H1 (cell line): ENCODE measurements at regions not wholly inside any gene's neighbourhood (a gene's known extent, or its start where the extent isn't known, plus 50 kb on each side); places are given as distances from the start of the nearest gene placed in this dataset.

Experiments used
- CTCF ChIA-PET: fragments of 300-600 bp; sonication (Branson Sonifier 250); formaldehyde crosslinking; loops from one replicate; lab custom pipeline; 2021; ENCODE audit not compliant: partially characterized antibody; lab: Charles Lee
- POLR2A ChIA-PET: fragments of 300-600 bp; sonication (Branson Sonifier 250); formaldehyde crosslinking; loops from one replicate; lab custom pipeline; 2021; ENCODE audit warnings: inconsistent platforms; ENCODE audit not compliant: partially characterized antibody; lab: Charles Lee
- DNase-seq, 2 experiments: peaks; one replicate each; pipeline versions ENCODE4 v3.0.0 to v3.0.0-alpha.2; 2010 to 2022; ENCODE audit warnings: low spot score in 2 of 2, low read depth in 1 of 2, mixed read lengths in 1 of 2
- FAIRE-seq: peaks from 2 replicates; lab custom pipeline; 2011; peaks lifted over from hg19 to GRCh38; lab: Jason Lieb, UNC
- H2AFZ ChIP-seq: 2 replicates; pipeline ENCODE4 v1.8.1; 2012; ENCODE audit warnings: low read length, inconsistent platforms
- H2AK5ac ChIP-seq: 2 replicates; pipeline ENCODE4 v1.6.1; 2013; ENCODE audit warnings: low read depth, low read length
- H2BK120ac ChIP-seq: replicated peaks from 2 replicates; pipeline ENCODE3; 2013; ENCODE audit warnings: low read depth, low read length, inconsistent platforms
- H2BK12ac ChIP-seq: 2 replicates; pipeline ENCODE4 v1.6.1; 2013; ENCODE audit warnings: low read depth, low read length
- H2BK15ac ChIP-seq: 2 replicates; pipeline ENCODE4 v1.6.1; 2013; ENCODE audit warnings: low read length
- H2BK20ac ChIP-seq: 2 replicates; pipeline ENCODE4 v1.6.1; 2013; ENCODE audit warnings: low read length
- H2BK5ac ChIP-seq: 2 replicates; pipeline ENCODE4 v1.6.1; 2013; ENCODE audit warnings: low read depth, low read length
- H3K14ac ChIP-seq: 2 replicates; pipeline ENCODE4 v1.6.1; 2013; ENCODE audit warnings: inconsistent platforms; ENCODE audit not compliant: insufficient read length
- H3K18ac ChIP-seq: 2 replicates; pipeline ENCODE4 v1.6.1; 2013; ENCODE audit warnings: low read length; ENCODE audit errors: extremely low read depth
- H3K23ac ChIP-seq: 2 replicates; pipeline ENCODE4 v1.6.1; 2013; ENCODE audit warnings: inconsistent platforms; ENCODE audit not compliant: insufficient read length
- H3K23me2 ChIP-seq: 2 replicates; pipeline ENCODE4 v1.6.1; 2013; ENCODE audit warnings: low read depth, low read length
- H3K27ac ChIP-seq: 2 replicates; pipeline ENCODE4 v1.6.1; 2011; ENCODE audit warnings: low read depth, low read length, inconsistent platforms
- H3K27me3 ChIP-seq, 4 experiments: replicated peaks in 1 of 4; 1 replicate in 1 of 4; 2 replicates in 3 of 4; pipeline versions ENCODE4 v1.6.1 to v1.8.1; 2011 to 2013; ENCODE audit warnings: low read length in 3 of 4, mild to moderate bottlenecking in 3 of 4, inconsistent platforms in 2 of 4, mixed read lengths in 2 of 4, moderate library complexity in 1 of 4; ENCODE audit not compliant: control insufficient read depth in 3 of 4, insufficient read depth in 3 of 4; ENCODE audit errors: extremely low read depth in 1 of 4
- H3K36me3 ChIP-seq, 4 experiments: 2 replicates each; pipeline versions ENCODE4 v1.6.1 to v1.8.1; 2011 to 2013; ENCODE audit warnings: mild to moderate bottlenecking in 4 of 4, low read length in 3 of 4, moderate library complexity in 2 of 4, control low read depth in 1 of 4, inconsistent platforms in 1 of 4; ENCODE audit not compliant: insufficient read depth in 4 of 4, control insufficient read depth in 2 of 4
- H3K4ac ChIP-seq: replicated peaks from 2 replicates; pipeline ENCODE3; 2013; ENCODE audit warnings: low read length, low read depth, mixed read lengths, inconsistent platforms; ENCODE audit not compliant: insufficient read length
- H3K4me1 ChIP-seq, 4 experiments: replicated peaks in 1 of 4; 1 replicate in 1 of 4; 2 replicates in 3 of 4; pipeline versions ENCODE4 v1.6.1 to v1.8.1; 2011 to 2013; ENCODE audit warnings: low read length in 3 of 4, inconsistent platforms in 2 of 4, mixed read lengths in 1 of 4; ENCODE audit not compliant: insufficient read depth in 4 of 4, control insufficient read depth in 3 of 4
- H3K4me2 ChIP-seq, 2 experiments: 2 replicates each; pipeline versions ENCODE4 v1.6.1 to v1.8.1; 2011 to 2013; ENCODE audit warnings: low read depth in 2 of 2, low read length in 2 of 2, control low read depth in 1 of 2, inconsistent platforms in 1 of 2, mild to moderate bottlenecking in 1 of 2; ENCODE audit not compliant: insufficient read depth in 1 of 2
- H3K4me3 ChIP-seq, 4 experiments: fragments of 200-600, 300-600 bp in 1 of 4; sonication (generic), shearing (Covaris generic), sonication (Bioruptor Twin) in 1 of 4; 2 replicates each; pipeline versions ENCODE4 v1.5.1 to v1.8.1; 2011 to 2016; ENCODE audit warnings: low read length in 4 of 4, low read depth in 3 of 4, control low read depth in 2 of 4, inconsistent platforms in 2 of 4, mild to moderate bottlenecking in 2 of 4, mixed read lengths in 1 of 4, moderate library complexity in 1 of 4; ENCODE audit not compliant: insufficient read depth in 2 of 4; ENCODE audit errors: extremely low read depth in 1 of 4
- H3K56ac ChIP-seq: replicated peaks from 2 replicates; pipeline ENCODE3; 2013; ENCODE audit warnings: low read depth, mild to moderate bottlenecking, mixed read lengths, low read length, inconsistent platforms; ENCODE audit not compliant: insufficient read length
- H3K79me1 ChIP-seq: 2 replicates; pipeline ENCODE4 v1.6.1; 2013; ENCODE audit warnings: low read depth, low read length, control low read depth
- H3K79me2 ChIP-seq, 2 experiments: 2 replicates each; pipeline versions ENCODE4 v1.6.1 to v1.8.1; 2012 to 2013; ENCODE audit warnings: low read length in 2 of 2, mild to moderate bottlenecking in 2 of 2, inconsistent platforms in 1 of 2; ENCODE audit not compliant: insufficient read depth in 2 of 2, control insufficient read depth in 1 of 2
- H3K9ac ChIP-seq, 4 experiments: replicated peaks in 1 of 4; 1 replicate in 1 of 4; 2 replicates in 3 of 4; pipeline versions ENCODE4 v1.6.1 to v1.8.1; 2011 to 2013; ENCODE audit warnings: low read depth in 3 of 4, low read length in 3 of 4, control low read depth in 2 of 4, mild to moderate bottlenecking in 2 of 4, moderate library complexity in 2 of 4, inconsistent platforms in 1 of 4; ENCODE audit errors: extremely low read depth in 1 of 4
- H3K9me3 ChIP-seq, 2 experiments: 2 replicates each; pipeline versions ENCODE4 v1.6.1 to v1.8.1; 2012 to 2013; ENCODE audit warnings: mild to moderate bottlenecking in 2 of 2, moderate library complexity in 2 of 2, control low read depth in 1 of 2, inconsistent platforms in 1 of 2, low read depth in 1 of 2, low read length in 1 of 2, mixed read lengths in 1 of 2; ENCODE audit not compliant: insufficient read depth in 2 of 2
- H4K20me1 ChIP-seq, 2 experiments: replicated peaks in 1 of 2; 2 replicates each; pipeline versions ENCODE3 to v1.8.1; 2011 to 2013; ENCODE audit warnings: inconsistent platforms in 2 of 2, low read length in 2 of 2, mild to moderate bottlenecking in 1 of 2; ENCODE audit not compliant: insufficient read depth in 2 of 2, control insufficient read depth in 1 of 2
- H4K5ac ChIP-seq: 2 replicates; pipeline ENCODE4 v1.6.1; 2013; ENCODE audit warnings: low read length, low read depth, mixed read lengths, inconsistent platforms; ENCODE audit not compliant: insufficient read length
- H4K8ac ChIP-seq: 2 replicates; pipeline ENCODE4 v1.8.0; 2013; ENCODE audit warnings: mild to moderate bottlenecking, moderate library complexity, low read length, inconsistent platforms; ENCODE audit not compliant: insufficient read depth; ENCODE audit errors: extremely low read depth
- H4K91ac ChIP-seq: replicated peaks from 2 replicates; pipeline ENCODE3; 2013; ENCODE audit warnings: low read length, mixed read lengths, inconsistent platforms; ENCODE audit not compliant: insufficient read length
- ATF3 ChIP-seq: IDR thresholded peaks from 2 replicates; pipeline ENCODE4 v1.6.1; 2011; ENCODE audit warnings: low read depth, mild to moderate bottlenecking, low read length; ENCODE audit not compliant: insufficient read depth
- CHD2 ChIP-seq: IDR thresholded peaks from 2 replicates; pipeline ENCODE4 v1.6.1; 2012; ENCODE audit warnings: low read length, improper control_type of control experiment
- EP300 ChIP-seq, 2 experiments: IDR thresholded peaks; 1 replicate in 1 of 2; 2 replicates in 1 of 2; pipeline ENCODE4 v1.6.1; 2011 to 2012; ENCODE audit warnings: low read depth in 2 of 2, low read length in 2 of 2, mild to moderate bottlenecking in 2 of 2, borderline replicate concordance in 1 of 2, inconsistent platforms in 1 of 2, moderate library complexity in 1 of 2
- JUND ChIP-seq: IDR thresholded peaks from 2 replicates; pipeline ENCODE4 v1.6.1; 2011; ENCODE audit warnings: mild to moderate bottlenecking, improper control_type of control experiment, low read length
- KDM4A ChIP-seq: IDR thresholded peaks from one replicate; pipeline ENCODE4 v1.7.1; 2012; ENCODE audit warnings: low read depth, mild to moderate bottlenecking, moderate library complexity, low read length, inconsistent platforms; ENCODE audit not compliant: severe bottlenecking
- NANOG ChIP-seq: IDR thresholded peaks from 2 replicates; pipeline ENCODE4 v1.6.1; 2011; ENCODE audit warnings: low read length, low read depth, mild to moderate bottlenecking, inconsistent platforms; ENCODE audit not compliant: insufficient read depth, poor library complexity, severe bottlenecking
- PHF8 ChIP-seq: fragments of 200-600 bp; sonication (generic); conservative IDR thresholded peaks from 2 replicates; pipeline ENCODE4 v1.7.1; 2012; ENCODE audit warnings: low read depth, mild to moderate bottlenecking, inconsistent platforms, low read length, moderate library complexity
- POLR2A ChIP-seq, 2 experiments: IDR thresholded peaks; 1 replicate in 1 of 2; 2 replicates in 1 of 2; pipeline ENCODE4 v1.6.1; 2011; ENCODE audit warnings: low read depth in 2 of 2, low read length in 2 of 2, mild to moderate bottlenecking in 2 of 2; ENCODE audit errors: control extremely low read depth in 1 of 2
- SUZ12 ChIP-seq: fragments of 200-600 bp; sonication (generic); IDR thresholded peaks from 2 replicates; pipeline ENCODE4 v1.6.1; 2012; ENCODE audit warnings: mild to moderate bottlenecking, inconsistent platforms, low read length, moderate library complexity, mixed read lengths
- TAF1 ChIP-seq: IDR thresholded peaks from 2 replicates; pipeline ENCODE4 v1.6.1; 2011; ENCODE audit warnings: mild to moderate bottlenecking, low read depth, low read length
- TAF7 ChIP-seq: optimal IDR thresholded peaks from 2 replicates; pipeline ENCODE3; 2011; ENCODE audit warnings: low read depth, mild to moderate bottlenecking, inconsistent platforms, low read length, moderate library complexity, borderline replicate concordance
- WGBS, 2 experiments: shearing (Covaris generic) in 1 of 2; methylation state at CpG; one replicate each; pipeline versions ENCODE4 v1.1.6 to v1.1.7; 2013 to 2015; ENCODE audit warnings: low lambda C conversion rate in 2 of 2, mixed read lengths in 2 of 2, inconsistent platforms in 1 of 2, low coverage in 1 of 2, missing lambda C conversion rate in 1 of 2; ENCODE audit not compliant: insufficient replicate concordance in 2 of 2, insufficient coverage in 1 of 2, insufficient read length in 1 of 2; ENCODE audit errors: extremely low coverage in 1 of 2, missing lambda C conversion rate in 1 of 2; 5-methylcytosine and 5-hydroxymethylcytosine counted together

GRCh38 chr18:70645971-70646370, 357.1 kb downstream of the SOCS6 start:
- no peak overlapping the region for H3K27ac ChIP-seq
- no peaks in the 10 kb centered on the region for H3K79me1 ChIP-seq
- no peak overlapping the region for H3K23ac ChIP-seq
- no peak overlapping the region for H2AK5ac ChIP-seq
- POLR2A ChIA-PET = no interaction called here
- H3K9ac ChIP-seq = no peak overlapping the region
- no peak overlapping the region for H2BK20ac ChIP-seq
- H4K5ac ChIP-seq = no peak overlapping the region
- no peak overlapping the region for H2BK120ac ChIP-seq
- no peaks in the 10 kb centered on the region; a peak in 1 of 8 replicates for H3K36me3 ChIP-seq
- peaks cover 57 to 70% of the 10 kb centered on the region in 2 experiments for H3K9me3 ChIP-seq
- H3K18ac ChIP-seq = no peak overlapping the region
- no peaks in the 10 kb centered on the region for H3K79me2 ChIP-seq
- no peaks in the 10 kb centered on the region for H4K20me1 ChIP-seq
- H2BK15ac ChIP-seq = no peak overlapping the region
- DNase-seq = no peak
- no peak overlapping the region for H3K14ac ChIP-seq
- no peaks in the 10 kb centered on the region for H3K27me3 ChIP-seq
- H3K4ac ChIP-seq = no peak overlapping the region
- TF ChIP-seq SUZ12 = no peak
- TF ChIP-seq PHF8 = no peak
- no peak for TF ChIP-seq KDM4A
- TF ChIP-seq TAF1 = no peak
- TF ChIP-seq TAF7 = no peak
- TF ChIP-seq NANOG = no peak
- TF ChIP-seq EP300 (IDR thresholded peaks at IDR 0.05; ENCODE audit: borderline replicate concordance in 1 of 2, low read depth in 2 of 2, low read length in 2 of 2) = no peak
- TF ChIP-seq POLR2A (IDR thresholded peaks at IDR 0.05; ENCODE audit: control extremely low read depth in 1 of 2, low read depth in 2 of 2, low read length in 2 of 2) = no peak
- no peak for TF ChIP-seq JUND
- no peak for TF ChIP-seq CHD2
- TF ChIP-seq ATF3 = no peak
- H2BK5ac ChIP-seq = no peak overlapping the region
- no peak for FAIRE-seq
- CTCF ChIA-PET = no interaction called here
- H3K4me2 ChIP-seq = no peak overlapping the region
- no peak overlapping the region for H3K4me3 ChIP-seq
- H4K91ac ChIP-seq = no peak overlapping the region
- no peak overlapping the region for H2AFZ ChIP-seq
- H2BK12ac ChIP-seq = no peak overlapping the region
- 75% methylated on average over 5 of the region's 5 CpGs; no CpG with 5 or more reads in 1 of the 2 experiments for WGBS, 2 experiments
- no peaks in the 10 kb centered on the region for H3K4me1 ChIP-seq
- no peak overlapping the region for H4K8ac ChIP-seq
- no peaks in the 10 kb centered on the region for H3K23me2 ChIP-seq
- H3K56ac ChIP-seq = no peak overlapping the region
